Heart left ventricle (tissue), 16 donors: ENCODE measurements at regions not wholly inside any gene's neighbourhood (a gene's known extent, or its start where the extent isn't known, plus 50 kb on each side); places are given as distances from the start of the nearest gene placed in this dataset.
"Not testable (repeated sequence)": the region's sequence is repeated elsewhere in the genome, so short reads cannot be mapped to it uniquely, and the experiment has no call there.

Source experiments
- ATAC-seq, 4 donors: fragments of 200-7000 bp; cut with Tn5 transposase; one replicate each; pipeline ENCODE4 v1.9.1; 2020 to 2022; ENCODE audit warnings: moderate library complexity in 4 of 4, mild to moderate bottlenecking in 3 of 4, moderate number of reproducible peaks in 1 of 4
- DNase-seq, 5 donors: peaks; one replicate each; pipeline ENCODE4 v3.0.0-alpha.2; 2020
- H3K27ac ChIP-seq, 12 donors: fragments of 200-600 bp; sonication (generic) in 4 of 12; one replicate each; pipeline versions ENCODE4 v1.5.0 to v1.8.0; 2016 to 2022; ENCODE audit warnings: mild to moderate bottlenecking in 2 of 12
- H3K27me3 ChIP-seq, 9 donors: fragments of 200-600 bp; sonication (generic) in 2 of 9; one replicate each; pipeline versions ENCODE4 v1.5.1 to v1.8.0; 2016 to 2022; ENCODE audit warnings: mild to moderate bottlenecking in 3 of 9
- H3K36me3 ChIP-seq, 9 donors: fragments of 200-600 bp; sonication (generic) in 2 of 9; one replicate each; pipeline versions ENCODE4 v1.5.0 to v1.8.0; 2018 to 2022; ENCODE audit warnings: mild to moderate bottlenecking in 2 of 9
- H3K4me1 ChIP-seq, 12 donors: fragments of 200-600 bp; sonication (generic) in 4 of 12; one replicate each; pipeline versions ENCODE4 v1.5.0 to v1.8.0; 2016 to 2022; ENCODE audit warnings: mild to moderate bottlenecking in 3 of 12
- H3K4me3 ChIP-seq, 12 donors: fragments of 200-600 bp; sonication (generic) in 4 of 12; one replicate each; pipeline versions ENCODE4 v1.5.0 to v1.8.0; 2017 to 2022; ENCODE audit warnings: mild to moderate bottlenecking in 9 of 12, moderate library complexity in 4 of 12
- H3K9me3 ChIP-seq, 12 donors: fragments of 200-600 bp; sonication (generic) in 4 of 12; one replicate each; pipeline versions ENCODE4 v1.5.0 to v1.8.0; 2016 to 2022; ENCODE audit warnings: mild to moderate bottlenecking in 1 of 12
- CTCF ChIP-seq, 12 donors: fragments of 200-600 bp; sonication (generic) in 4 of 12; IDR thresholded peaks; one replicate each; pipeline versions ENCODE4 v1.5.0 to v1.8.0; 2018 to 2022; ENCODE audit warnings: antibody characterized with exemption in 12 of 12, mild to moderate bottlenecking in 5 of 12
- POLR2A ChIP-seq, 2 donors: fragments of 450-650 bp; IDR thresholded peaks; one replicate each; pipeline ENCODE4 v1.6.1; 2017; ENCODE audit warnings: antibody characterized with exemption in 2 of 2, mild to moderate bottlenecking in 2 of 2, moderate library complexity in 2 of 2
- WGBS, 4 donors: extraction: QIAGEN DNeasy Blood & Tissue Kit in 2 of 4; methylation state at CpG; one replicate each; pipeline versions ENCODE4 v1.1.5 to v1.1.7; 2013 to 2018; 5-methylcytosine and 5-hydroxymethylcytosine counted together
- intact Hi-C, 10 donors: fragments of 100-400 bp; cut with DNase I; formaldehyde crosslinking; loops; one replicate each; pipeline versions ENCODE4 v1.11.1 to v1.14.2; 2022
- donor health status: ischemic (EF 13 %, LVEDD 7.1; RV severe dilation, severe dysfunction).
- donor health status: healthy with polysubstance abuse.
- donor health status: DM: no; HTN: yes; CAD: no.
- donor health status: DM: no; HTN: no; CAD: no.
- donor health status: ischemic (EF 25% LVEDD 6.9; RV normal size, moderate dysfunction).
- donor health status: ischemic (EF 25% LVEDD 5.7; RV mildly dilated, moderate dysfunction).
- donor health status: healthy.
- donor health status: DM: yes; HTN: yes; CAD: no.
- donor health status: ischemic (EF 35%, LVEDD 5.7; RV mildly dilated, moderate dysfunction).
- donor health status: nonischemic (EF 11% LVEDD 7.7; RV severe dilation, severe dysfunction).
- donor health status: DM: yes; HTN: yes; CAD: no.
- donor health status: PGD.
- donor health status: ischemic (EF 29% LVEDD 5.4; RV normal size, mild dysfunction).
- donor health status: nonischemic (EF 23%, LVEDD 6.1; RV moderate dilation, normal function).

- DNase-seq (no peak), ATAC-seq (no peak)
- H3K9me3 ChIP-seq = peaks cover 0 to 14% (median 0%) of the 10 kb centered on the region in 12 donors
- H3K4me3 ChIP-seq = no peak overlapping the region
- TF ChIP-seq CTCF (IDR thresholded peaks at IDR 0.05) (no peak), POLR2A (IDR thresholded peaks at IDR 0.05) (no peak)
- intact Hi-C loops = no loop called here
- H3K27ac ChIP-seq = no peak overlapping the region
- no peaks in the 10 kb centered on the region for H3K4me1 ChIP-seq
- no peaks in the 10 kb centered on the region for H3K36me3 ChIP-seq
- no peaks in the 10 kb centered on the region for H3K27me3 ChIP-seq
- WGBS, 4 donors = 22 to 60% (median 37%) methylated on average over 1 of the region's 1 CpG
These were observed 131.2 kb upstream of the SMARCAD1 start for GRCh38 chr4:94076498-94076897.

DNA sequence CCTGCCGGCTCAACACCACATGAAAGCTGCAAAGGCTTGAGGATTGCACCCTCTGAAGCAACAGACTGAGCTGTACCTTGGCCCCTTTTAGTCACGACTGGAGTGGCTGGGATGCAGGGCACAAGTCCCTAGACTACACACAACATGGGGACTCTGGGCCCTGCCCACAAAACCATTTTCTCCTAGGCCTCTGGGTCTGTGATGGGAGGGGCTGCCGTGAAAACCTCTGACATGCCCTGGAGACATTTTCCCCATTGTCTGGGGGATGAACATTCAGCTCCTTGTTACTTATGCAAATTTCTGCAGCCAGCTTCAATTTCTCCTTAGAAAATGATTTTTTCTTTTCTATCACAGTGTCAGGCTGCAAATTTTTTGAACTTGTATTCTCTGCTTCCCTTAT lies 123.5 kb upstream of the SMARCAD1 start:
- WGBS, 4 donors = 53 to 81% (median 76%) methylated on average over 3 of the region's 3 CpGs
- H3K4me3 ChIP-seq = no peak overlapping the region
- H3K9me3 ChIP-seq = peaks cover 0 to 23% (median 0%) of the 10 kb centered on the region in 12 donors
- TF ChIP-seq POLR2A (IDR thresholded peaks at IDR 0.05) (no peak), CTCF (IDR thresholded peaks at IDR 0.05) (no peak)
- intact Hi-C loops = no loop called here
- no peaks in the 10 kb centered on the region for H3K4me1 ChIP-seq
- H3K27ac ChIP-seq = no peak overlapping the region
- H3K27me3 ChIP-seq = no peaks in the 10 kb centered on the region
- no peak for DNase-seq
- H3K36me3 ChIP-seq = no peaks in the 10 kb centered on the region
- ATAC-seq = no peak

- ATAC-seq, H3K4me1 ChIP-seq, intact Hi-C loops, DNase-seq, H3K27ac ChIP-seq, H3K27me3 ChIP-seq, H3K36me3 ChIP-seq, H3K4me3 ChIP-seq: not testable (repeated sequence)
- H3K9me3 ChIP-seq = peaks cover 0 to 10% (median 0%) of the 10 kb centered on the region in 12 donors
- WGBS, 4 donors = 76 to 90% (median 82%) methylated on average over 7 to 8 of the region's 8 CpGs
These were observed 108.5 kb upstream of the SMARCAD1 start for GRCh38 chr4:94099141-94099540.

GRCh38 chr4:94112644-94113043 lies 95.0 kb upstream of the SMARCAD1 start:
- Histone ChIP-seq H3K27me3 (no peaks in the 10 kb centered on the region), H3K27ac (no peak overlapping the region), H3K4me1 (no peaks in the 10 kb centered on the region), H3K9me3 (peaks cover 0 to 7% (median 0%) of the 10 kb centered on the region in 12 donors), H3K4me3 (no peak overlapping the region), H3K36me3 (no peaks in the 10 kb centered on the region)
- 55 to 71% (median 63%) methylated on average over 1 of the region's 1 CpG for WGBS, 4 donors
- ATAC-seq (no peak), DNase-seq (no peak)
- intact Hi-C loops = no loop called here
- TF ChIP-seq CTCF (IDR thresholded peaks at IDR 0.05) (no peak), POLR2A (IDR thresholded peaks at IDR 0.05) (no peak)

DNA sequence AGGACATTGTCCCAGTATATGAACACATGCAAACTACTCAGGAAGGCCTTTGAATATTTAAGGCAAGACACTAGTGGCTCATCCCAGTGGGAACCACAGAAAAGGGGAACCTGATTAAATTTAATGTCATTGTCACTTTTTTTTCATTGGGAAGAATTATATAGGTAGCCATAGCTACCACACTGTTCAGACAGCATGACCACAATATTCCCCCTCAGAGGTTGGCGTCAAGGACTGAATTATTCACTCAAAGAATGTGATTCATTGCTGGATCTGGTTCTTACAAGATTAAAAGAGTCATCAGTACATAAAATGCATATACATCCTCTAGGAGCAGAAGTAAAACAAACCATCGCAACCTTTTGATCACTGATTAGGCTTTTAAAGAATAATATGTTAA lies 92.0 kb upstream of the SMARCAD1 start:
- no peak for ATAC-seq
- intact Hi-C loops = no loop called here
- Histone ChIP-seq H3K4me1 (no peaks in the 10 kb centered on the region), H3K4me3 (no peak overlapping the region), H3K27ac (no peak overlapping the region), H3K27me3 (no peaks in the 10 kb centered on the region), H3K36me3 (no peaks in the 10 kb centered on the region), H3K9me3 (peaks cover 0 to under 1% (median 0%) of the 10 kb centered on the region in 12 donors)
- TF ChIP-seq POLR2A (IDR thresholded peaks at IDR 0.05) (no peak), CTCF (IDR thresholded peaks at IDR 0.05) (no peak)
- no peak for DNase-seq
- WGBS, 4 donors = 86 to 91% (median 88%) methylated on average over 2 of the region's 2 CpGs
